GM18858 (cell line): ENCODE measurements at regions not wholly inside any gene's neighbourhood (a gene's known extent, or its start where the extent isn't known, plus 50 kb on each side); places are given as distances from the start of the nearest gene placed in this dataset.
"Not testable (repeated sequence)": the region's sequence is repeated elsewhere in the genome, so short reads cannot be mapped to it uniquely, and the experiment has no call there.

ENCODE experiments used
- ATAC-seq: cut with Tn5 transposase; IDR thresholded peaks from one replicate; pipeline ENCODE4 v1.9.1; 2021; ENCODE audit not compliant: unreplicated experiment

DNA sequence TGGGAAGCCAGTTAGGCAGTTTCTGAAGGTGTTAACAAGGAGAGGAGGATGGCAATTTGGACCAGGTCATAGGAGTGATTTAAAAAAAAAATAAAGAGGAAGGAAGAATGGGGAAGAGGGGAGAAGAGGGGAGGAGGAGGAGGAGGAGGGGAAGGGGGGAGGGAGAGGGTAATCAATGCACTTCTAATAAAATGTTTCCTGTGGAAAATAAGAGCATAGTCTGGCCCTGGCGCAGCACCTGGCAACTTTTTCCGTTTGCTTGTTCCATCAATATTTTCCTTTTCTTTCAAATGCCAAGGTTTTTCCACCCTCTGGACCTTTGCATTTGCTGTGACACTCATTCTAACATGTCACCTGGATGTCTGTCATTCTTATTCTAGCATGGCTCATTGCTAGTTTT, 308.2 kb downstream of the PPP1R3A start:
- no peak for ATAC-seq

DNA sequence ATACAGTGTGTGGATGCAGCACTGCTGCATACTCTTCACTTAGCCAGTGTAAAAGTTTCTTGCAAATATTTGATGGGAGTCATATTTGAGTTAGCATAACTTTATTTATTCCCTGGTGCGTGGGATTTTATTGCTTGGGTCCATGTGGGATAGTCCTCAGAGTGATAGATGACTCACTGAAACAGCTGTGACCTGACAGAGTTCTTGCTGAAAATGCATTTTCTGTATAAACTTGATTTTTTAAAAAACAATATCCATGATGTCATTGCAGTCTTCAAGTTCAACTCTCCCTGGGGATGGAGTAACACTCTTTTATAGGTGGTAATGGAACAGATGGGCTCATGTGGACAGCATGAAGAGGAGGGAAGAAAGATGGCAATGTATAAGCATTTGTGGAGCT, 310.0 kb downstream of the PPP1R3A start:
- no peak for ATAC-seq

DNA sequence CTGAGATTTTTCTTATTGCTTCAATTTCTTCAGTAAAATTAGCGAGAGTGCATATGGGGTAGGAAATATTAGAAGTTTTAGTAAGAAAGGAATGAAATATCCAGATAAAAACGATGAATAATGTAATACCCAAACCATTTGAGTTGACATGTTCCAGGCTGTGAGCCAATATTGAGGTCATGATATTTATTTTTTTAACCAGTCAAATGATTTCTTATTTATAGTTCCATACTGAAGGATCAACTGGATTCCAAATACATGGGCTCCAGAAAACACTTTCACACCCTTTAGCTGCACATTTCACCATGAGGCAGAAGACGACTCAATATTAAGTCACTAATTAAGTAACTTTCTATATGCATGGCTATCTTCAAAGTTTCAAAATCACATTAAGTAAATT, 312.5 kb downstream of the PPP1R3A start:
- ATAC-seq, result no peak

DNA sequence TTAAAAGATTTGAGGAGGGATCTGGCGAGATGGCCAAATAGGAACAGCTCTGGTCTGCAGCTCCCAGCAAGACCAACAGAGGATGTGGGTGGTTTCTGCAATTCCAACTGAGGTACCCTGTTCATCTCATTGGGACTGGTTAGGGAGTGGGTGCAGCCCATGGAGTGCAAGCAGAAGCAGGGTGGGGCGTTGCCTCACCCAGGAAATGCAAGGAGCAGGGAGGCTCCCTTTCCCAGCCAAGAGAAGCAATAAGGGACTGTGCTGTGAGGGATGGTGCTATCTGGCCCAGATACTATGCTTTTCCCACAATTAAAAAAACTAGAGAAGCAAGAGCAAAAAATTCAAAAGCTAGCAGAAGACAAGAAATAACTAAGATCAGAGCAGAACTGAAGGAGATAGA, 318.4 kb downstream of the PPP1R3A start:
- not testable (repeated sequence) for ATAC-seq

DNA sequence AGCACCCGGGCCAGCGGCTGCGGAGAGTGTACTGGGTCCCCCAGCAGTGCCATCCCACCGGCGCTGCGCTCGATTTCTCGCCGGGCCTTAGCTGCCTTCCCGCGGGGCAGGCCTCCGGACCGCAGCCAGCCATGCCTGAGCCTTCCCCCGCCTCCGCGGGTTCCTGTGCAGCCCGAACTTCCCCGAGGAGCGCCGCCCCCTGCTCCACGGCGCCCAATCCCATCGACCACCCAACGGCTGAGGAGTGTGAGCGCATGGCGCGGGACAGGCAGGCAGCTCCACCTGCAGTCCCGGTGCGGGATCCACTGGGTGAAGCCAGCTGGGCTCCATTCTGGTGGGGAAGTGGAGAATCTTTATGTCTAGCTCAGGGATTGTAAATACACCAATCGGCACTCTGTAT, 325.4 kb downstream of the PPP1R3A start:
- ATAC-seq, result not testable (repeated sequence)

DNA sequence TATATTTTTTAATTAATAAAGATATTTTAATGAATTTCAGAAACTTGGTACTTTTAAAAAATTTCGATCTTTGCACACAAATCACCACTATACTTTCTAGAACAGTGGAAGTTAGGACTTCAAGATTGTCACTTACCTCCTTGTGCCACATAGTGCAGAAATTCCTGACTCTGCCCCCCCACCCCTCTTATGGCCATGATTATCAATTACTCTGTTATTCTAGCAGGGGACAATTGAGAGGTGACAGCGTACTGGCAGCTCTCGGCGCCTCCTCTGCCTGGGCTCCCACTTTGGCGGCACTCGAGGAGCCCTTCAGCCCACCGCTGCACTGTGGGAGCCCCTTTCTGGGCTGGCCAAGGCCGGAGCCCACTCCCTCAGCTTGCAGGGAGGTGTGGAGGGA, 325.9 kb downstream of the PPP1R3A start:
- ATAC-seq, result not testable (repeated sequence)

DNA sequence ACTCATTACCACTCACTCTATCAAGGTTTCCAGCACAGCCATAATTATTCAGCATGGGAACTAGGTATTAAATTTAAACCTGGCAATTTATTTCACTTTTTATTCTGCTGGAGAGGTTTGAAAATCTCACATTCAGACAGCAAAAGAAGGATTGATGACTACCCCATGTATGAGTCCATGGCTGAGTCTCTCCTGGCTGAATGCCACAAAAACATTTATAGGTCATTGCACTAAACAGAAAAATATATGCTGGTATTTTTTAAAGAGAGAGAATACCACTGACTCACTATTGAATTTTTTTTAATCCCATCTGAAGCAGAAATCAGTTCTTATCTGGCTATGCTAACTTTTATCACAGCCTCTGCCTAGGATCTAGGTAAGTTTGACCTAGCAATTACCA, 336.3 kb downstream of the PPP1R3A start:
- no peak for ATAC-seq

DNA sequence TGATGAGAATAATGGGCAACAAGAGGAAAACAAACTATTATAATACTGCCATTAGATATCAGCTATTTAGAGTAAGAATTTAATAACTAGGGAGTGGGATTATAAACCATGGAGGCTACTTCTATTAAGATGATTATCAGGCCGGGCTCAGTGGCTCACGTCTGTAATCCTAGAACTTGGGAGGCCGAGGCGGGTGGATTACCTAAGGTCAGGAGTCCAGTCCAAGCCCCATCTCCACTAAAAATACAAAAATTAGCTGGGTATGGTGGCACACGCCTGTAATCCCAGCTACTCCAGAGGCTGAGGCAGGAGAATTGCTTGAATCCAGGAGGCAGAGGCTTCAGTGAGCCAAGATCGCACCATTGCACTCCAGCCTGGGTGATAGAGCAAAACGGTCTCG, 355.6 kb downstream of the PPP1R3A start:
- not testable (repeated sequence) for ATAC-seq

DNA sequence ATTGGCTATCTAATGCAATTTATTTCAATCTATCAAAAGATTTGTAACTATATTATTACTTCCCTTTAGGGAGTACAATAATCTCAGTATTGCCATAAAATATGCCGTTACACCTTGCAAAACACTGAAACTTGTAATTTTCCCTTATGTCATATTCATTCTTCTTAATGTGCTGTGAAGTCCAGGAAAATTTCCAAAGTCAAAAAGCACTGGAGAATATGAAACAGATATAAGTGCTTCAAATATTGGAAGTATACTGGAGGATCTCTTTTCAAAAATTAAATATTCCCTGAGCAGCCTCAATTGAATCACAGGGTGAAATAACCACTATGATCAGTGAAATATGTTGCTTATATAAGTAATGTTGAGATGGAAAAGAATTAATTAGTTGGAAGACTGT, 356.0 kb downstream of the PPP1R3A start:
- no peak for ATAC-seq

DNA sequence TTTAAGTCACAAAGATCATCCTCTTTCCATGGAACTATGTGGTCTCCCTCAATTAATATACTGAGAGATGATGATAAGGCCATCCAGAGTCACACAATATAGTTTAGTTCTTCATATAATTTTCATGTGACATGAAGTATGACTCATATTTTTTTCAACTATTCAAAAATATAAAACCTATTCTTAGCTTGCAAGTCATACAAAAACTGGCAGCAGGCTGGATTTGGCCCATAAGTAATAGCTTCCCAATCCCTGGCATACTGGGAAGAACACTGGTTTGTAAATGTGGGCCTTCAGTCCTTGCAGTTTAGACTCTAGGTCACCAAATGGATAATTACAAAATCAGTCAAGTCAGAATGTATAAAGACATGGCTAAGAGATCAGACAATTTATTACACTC, 356.6 kb downstream of the PPP1R3A start:
- no peak for ATAC-seq

DNA sequence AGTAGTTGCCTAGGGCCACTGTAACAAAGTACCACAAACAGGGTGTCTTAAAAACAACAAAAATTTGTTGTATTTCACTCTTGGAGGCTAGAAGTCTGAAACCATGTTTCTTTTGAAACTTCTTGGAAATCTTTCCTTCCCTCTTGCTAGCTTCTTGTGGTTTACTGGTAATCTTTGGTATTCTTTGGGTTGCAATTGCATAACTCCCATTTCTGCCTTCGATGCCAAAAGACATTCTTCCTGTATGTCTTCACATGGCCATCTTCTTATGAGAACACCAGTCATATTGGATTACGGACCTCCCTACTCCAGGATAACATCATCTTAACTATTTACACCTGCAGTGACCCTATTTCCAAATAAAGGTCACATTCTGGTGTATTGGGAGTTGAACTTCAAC, 357.4 kb downstream of the PPP1R3A start:
- ATAC-seq, result no peak

DNA sequence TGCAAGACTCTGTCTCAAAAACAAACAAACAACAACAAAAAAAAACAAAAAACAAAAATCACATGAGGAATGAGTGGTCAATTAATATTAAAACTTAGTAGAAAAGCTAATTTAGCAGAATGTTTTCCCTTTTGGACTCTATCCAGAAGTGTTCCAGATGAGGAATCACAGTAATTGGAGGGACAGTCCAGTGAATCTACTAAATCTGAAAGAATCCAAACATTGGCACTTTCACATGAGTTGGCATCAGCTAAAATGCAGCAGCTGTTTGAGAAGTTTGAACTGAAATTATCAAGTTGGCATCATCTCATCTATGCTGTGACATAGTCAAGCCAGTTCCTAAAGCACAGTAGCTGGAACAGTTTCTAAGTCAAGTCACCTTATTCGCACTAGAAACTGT, 367.8 kb downstream of the PPP1R3A start:
- no peak for ATAC-seq

DNA sequence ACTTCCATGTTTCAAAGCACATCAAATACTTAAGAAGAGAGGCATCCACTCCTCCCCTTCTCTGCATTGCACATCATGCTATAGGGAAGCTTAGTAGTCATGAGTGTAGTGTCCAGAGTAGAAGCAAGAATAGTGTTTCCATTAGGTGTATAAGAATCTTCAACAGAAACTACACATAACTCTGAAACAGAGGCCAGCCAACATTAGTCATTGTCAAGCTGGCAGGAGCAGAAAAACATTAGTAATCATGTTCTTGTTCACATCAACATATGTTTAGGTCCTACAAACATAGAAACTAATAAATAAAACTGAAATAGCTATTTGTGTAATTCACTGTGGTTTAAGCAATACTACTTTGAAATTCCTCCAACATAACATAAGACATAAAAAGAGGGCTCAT, 370.2 kb downstream of the PPP1R3A start:
- peak; percentile 35 for ATAC-seq

DNA sequence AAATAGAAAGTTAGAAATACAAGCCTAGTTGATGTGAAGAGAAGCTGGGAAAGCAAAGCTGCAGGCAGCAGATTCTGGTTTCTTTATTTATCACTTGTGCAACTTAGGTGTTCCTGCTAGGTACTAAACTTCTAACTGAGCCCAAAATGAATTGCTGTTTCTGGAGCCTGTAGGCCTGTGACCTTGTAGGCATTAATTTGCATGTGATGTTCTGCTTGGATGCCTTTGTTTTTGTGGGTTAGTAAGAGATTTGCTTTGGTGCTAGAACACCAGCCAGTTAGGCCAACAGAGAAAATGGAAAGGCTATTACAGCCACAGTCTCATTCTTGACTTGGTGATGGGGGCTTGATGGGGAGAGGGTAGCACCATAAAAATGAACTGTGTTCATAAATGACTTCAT, 370.7 kb downstream of the PPP1R3A start:
- ATAC-seq, result peak; percentile 72

DNA sequence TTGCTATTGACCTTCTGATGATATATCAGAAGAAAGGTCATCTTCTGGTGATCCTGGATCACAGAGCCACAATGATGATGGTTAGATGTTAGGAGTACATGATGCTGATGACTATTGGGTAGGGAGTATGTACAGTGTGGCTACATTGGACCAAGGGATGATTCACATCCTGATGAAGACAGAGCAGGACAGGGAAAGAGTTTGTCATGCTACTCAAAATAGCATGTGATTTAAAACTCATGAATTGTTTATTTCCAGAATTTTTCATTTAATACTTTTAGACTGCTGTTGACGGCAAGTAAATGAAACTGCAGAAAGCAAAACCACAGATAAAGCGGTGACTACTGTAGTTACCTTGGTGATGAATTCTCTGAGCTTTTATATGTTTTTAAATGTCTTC, 397.3 kb downstream of the PPP1R3A start:
- no peak for ATAC-seq

DNA sequence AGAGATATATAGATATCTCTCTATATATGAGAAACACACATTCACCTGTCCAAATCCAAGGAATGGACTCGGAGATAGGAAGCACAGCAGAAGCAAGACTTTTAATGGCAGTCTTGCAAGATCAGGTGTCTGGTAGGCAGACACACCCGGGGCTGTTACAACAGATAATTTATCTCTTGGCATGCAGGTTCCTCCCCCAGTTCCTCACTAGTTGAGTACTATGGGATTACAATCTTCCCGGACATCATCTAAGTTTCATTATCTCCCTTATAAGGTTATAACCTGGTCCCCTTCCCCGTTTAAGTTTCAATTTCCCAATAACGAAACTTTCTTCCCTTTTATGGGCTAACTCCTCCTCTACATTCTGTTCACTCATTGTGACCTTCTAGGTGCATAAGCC, 399.3 kb downstream of the PPP1R3A start:
- ATAC-seq, result no peak

DNA sequence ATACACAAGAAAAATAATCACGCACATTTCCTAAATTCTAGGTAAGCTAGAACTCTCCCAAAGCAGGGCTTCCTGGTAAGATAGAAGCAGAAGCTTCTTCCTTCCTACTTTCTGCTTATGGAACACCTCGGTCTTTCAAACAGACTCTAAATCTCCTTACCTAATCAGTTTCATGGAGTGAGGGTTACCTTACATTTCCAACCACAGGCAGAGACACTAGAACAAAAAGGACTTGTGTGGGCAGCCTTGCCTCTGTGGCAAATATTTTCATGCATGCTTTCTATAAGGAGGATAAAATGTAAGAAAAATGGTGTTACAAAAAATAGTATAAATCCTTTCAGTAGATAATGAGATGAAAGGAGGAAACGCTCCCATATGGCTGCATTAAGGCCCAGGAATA, 386.3 kb upstream of the SMIM30 start:
- ATAC-seq, result no peak

DNA sequence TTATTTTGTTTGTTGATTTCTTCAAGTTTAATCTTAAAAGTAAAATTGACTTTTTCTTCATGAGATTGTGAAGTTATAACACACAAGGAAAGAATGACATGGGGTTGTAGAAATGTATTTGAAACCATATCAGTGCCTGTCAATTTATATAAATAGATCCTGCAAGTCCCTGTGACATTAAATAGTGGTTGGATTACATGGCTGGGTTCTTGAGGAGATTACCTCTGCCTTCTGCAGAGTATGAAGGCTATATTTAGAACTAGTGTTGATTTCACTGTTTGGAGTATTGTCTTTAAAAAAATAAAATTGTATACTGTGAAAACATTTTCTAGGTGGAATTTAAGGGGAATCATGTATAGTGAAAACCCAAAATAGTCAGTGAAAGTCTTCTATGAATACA, 385.8 kb upstream of the SMIM30 start:
- no peak for ATAC-seq

DNA sequence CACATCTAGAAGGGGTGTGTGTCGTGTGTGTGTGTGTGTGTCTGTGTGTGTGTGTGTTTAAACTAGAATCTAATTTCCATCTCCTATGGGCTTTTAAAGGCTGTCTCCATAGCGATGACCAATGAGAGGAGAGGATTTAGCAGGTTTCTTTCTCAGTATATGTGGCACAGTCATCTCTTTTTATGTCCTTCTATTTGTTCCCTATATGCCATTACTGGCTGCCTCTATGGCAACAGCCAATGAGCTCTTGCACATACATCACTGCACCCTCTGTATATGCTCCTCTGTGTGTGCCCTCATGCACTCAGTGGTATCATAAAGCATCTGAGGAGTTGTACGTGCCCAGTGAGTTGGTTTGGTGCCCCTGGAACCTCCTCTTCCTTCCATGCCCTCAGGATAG, 378.2 kb upstream of the SMIM30 start:
- ATAC-seq, result not testable (repeated sequence)

DNA sequence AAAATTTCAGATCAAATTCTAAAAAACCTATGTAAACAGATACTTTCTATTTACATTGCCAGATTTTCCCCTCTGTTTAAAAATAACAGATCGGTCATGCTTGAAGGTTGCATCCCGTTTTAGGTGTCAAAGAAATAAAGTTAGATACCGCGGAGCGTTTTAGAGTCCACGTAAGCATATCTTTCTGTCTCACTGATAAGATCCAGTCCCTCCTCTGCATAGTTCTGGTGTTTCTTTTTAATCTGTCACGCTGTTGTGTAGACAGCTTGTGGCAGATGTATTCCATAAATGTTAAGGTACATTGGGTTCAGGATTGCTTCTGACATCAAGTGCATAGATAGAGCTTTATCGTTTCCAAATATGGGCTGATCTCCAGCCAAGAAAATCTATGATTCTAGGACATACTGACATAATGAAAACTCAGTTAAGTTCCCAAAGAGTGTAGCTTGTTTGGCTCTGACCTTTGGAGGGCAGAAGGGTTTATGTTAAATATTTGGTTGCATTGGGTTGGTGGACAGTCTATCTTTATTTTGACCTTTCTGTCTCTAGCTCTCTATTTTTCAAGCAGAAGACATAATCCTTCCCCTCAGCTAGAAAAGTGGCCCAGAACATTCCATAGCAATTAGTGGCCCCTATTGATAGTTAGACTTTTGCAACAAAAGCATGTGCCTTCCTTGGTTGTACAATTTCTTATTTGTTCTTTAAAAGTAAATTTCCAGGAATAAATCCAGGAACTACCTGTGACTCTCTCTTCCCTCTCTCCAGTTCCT, 376.6 kb upstream of the SMIM30 start:
- not testable (repeated sequence) for ATAC-seq

DNA sequence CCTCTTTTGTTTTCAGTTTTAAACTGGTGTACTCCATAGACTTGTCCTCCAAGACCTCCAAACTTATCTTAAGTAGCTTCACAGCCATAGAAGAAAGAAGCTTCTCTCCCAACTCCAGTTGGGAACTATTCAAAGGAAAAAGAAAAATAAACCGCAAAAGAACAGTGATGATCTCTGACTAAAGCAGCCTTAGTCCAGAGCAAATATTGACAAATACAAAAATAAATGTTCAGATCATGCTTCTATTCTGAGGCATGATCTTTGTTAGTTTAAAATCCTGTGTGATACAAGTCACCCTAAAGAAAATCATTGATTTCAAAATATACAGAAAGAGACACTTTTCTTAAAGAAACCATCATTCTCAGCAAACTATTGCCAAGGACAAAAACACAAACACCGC, 373.0 kb upstream of the SMIM30 start:
- ATAC-seq, result no peak

DNA sequence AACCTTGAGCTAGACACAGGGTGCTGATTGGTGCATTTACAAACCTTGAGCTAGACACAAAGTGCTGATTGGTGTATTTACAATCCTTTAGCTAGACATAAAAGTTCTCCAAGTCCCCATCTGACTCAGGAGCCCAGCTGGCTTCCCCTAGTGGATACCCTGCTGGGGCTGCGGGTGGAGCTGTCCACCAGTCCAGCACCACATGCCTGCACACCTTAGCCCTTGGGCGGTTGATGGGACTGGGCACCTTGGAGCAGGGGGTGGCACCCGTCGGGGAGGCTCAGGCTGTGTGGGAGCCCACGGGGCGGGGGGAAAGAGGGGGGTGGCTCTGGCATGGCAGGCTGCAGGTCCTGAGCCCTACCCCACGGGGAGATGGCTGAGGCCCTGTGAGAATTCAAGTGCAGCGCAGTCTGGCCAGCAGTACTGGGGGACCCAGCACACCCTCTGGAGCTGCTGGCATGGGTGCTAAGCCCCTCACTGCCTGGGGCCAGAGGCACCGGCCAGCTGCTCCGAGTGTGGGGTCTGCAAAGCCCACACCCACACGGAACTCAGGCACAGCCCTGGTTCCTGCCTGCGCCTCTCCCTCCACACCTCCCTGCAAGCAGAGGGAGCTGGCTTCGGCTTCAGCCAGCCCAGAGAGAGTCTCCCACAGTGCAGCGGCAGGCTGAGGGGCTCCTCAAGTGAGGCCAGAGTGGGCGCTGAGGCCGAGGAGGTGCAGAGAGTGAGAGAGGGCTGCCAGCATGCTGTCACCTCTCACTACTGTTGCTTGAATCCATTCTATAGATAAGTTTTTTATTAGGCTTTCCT, 369.8 kb upstream of the SMIM30 start:
- ATAC-seq, result no peak
